A549 (cell line): ENCODE measurements at regions not wholly inside any gene's neighbourhood (a gene's known extent, or its start where the extent isn't known, plus 50 kb on each side); places are given as distances from the start of the nearest gene placed in this dataset.

Experiments used
- ATAC-seq, 2 experiments: fragments of 200-7000 bp in 1 of 2; fragments of >200 bp in 1 of 2; cut with Nextera tagmentation in 1 of 2; cut with Tn5 transposase in 1 of 2; 3 replicates each; pipeline versions ENCODE4 v1.8.0 to v1.9.1; 2018 to 2020; ENCODE audit warnings: mild to moderate bottlenecking in 1 of 2, moderate library complexity in 1 of 2
- CTCF ChIA-PET: fragments of 300-600 bp; sonication (Branson Sonifier 250); formaldehyde crosslinking; extraction: SDS; loops from one replicate; lab custom pipeline; 2021; ENCODE audit warnings: antibody characterized with exemption, inconsistent platforms; lab: Yijun Ruan, JAX
- POLR2A ChIA-PET: fragments of 350-600 bp; formaldehyde crosslinking; extraction: SDS; loops from one replicate; lab custom pipeline; 2021; ENCODE audit warnings: antibody characterized with exemption, inconsistent platforms; lab: Yijun Ruan, JAX
- DNase-seq, 2 experiments: peaks; one replicate each; pipeline versions ENCODE4 v3.0.0 to v3.0.0-alpha.2; 2011 to 2016; ENCODE audit warnings: low read depth in 1 of 2, low spot score in 1 of 2
- FAIRE-seq: peaks from 2 replicates; lab custom pipeline; 2011; peaks lifted over from hg19 to GRCh38; lab: Jason Lieb, UNC
- H3K27ac ChIP-seq, 2 experiments: fragments of >200 bp; sonication (Bioruptor Twin); formaldehyde crosslinking; 3 replicates each; pipeline ENCODE4 v1.5.1; 2016 to 2017
- H3K4me1 ChIP-seq: fragments of >200 bp; sonication (Bioruptor Twin); formaldehyde crosslinking; 3 replicates; pipeline ENCODE4 v1.6.1; 2016
- H3K4me2 ChIP-seq: fragments of >200 bp; sonication (Bioruptor Twin); formaldehyde crosslinking; 3 replicates; pipeline ENCODE4 v1.6.1; 2016
- H3K4me3 ChIP-seq: fragments of >200 bp; sonication (Bioruptor Twin); formaldehyde crosslinking; 3 replicates; pipeline ENCODE4 v1.5.1; 2016
- H3K9me3 ChIP-seq: fragments of >200 bp; sonication (Bioruptor Twin); formaldehyde crosslinking; 3 replicates; pipeline ENCODE4 v1.6.1; 2016
- CEBPB ChIP-seq, 2 experiments: fragments of >200 bp in 1 of 2; sonication (Bioruptor Twin) in 1 of 2; formaldehyde crosslinking in 1 of 2; IDR thresholded peaks; 2 replicates each; pipeline ENCODE4 v1.6.1; 2012 to 2016
- CHD4 ChIP-seq: fragments of 200-600 bp; sonication (generic); IDR thresholded peaks from 2 replicates; pipeline ENCODE4 v1.6.1; 2016; ENCODE audit warnings: antibody characterized with exemption, mild to moderate bottlenecking, borderline replicate concordance
- EHF ChIP-seq: fragments of 250-450 bp; sonication (Bioruptor Pico); IDR thresholded peaks from 2 replicates; pipeline ENCODE4 v1.5.0; 2020; ENCODE audit warnings: mild to moderate bottlenecking
- EP300 ChIP-seq, 2 experiments: fragments of >200 bp; sonication (Bioruptor Twin); formaldehyde crosslinking; IDR thresholded peaks; 2 replicates in 1 of 2; 3 replicates in 1 of 2; pipeline ENCODE4 v1.6.1; 2016 to 2017
- FOSB ChIP-seq: fragments of 250-450 bp; sonication (Bioruptor Pico); IDR thresholded peaks from 2 replicates; pipeline ENCODE4 v1.5.0; 2020; ENCODE audit warnings: mild to moderate bottlenecking, moderate library complexity
- FOSL2 ChIP-seq, 2 experiments: fragments of 450-650 bp in 1 of 2; fragments of >200 bp in 1 of 2; sonication (Bioruptor Twin) in 1 of 2; formaldehyde crosslinking; IDR thresholded peaks; 2 replicates each; pipeline versions ENCODE4 v1.5.0 to v1.6.1; 2016 to 2020; ENCODE audit warnings: mild to moderate bottlenecking in 1 of 2, moderate library complexity in 1 of 2
- HEYL ChIP-seq: fragments of 250-450 bp; sonication (Bioruptor Pico); IDR thresholded peaks from 2 replicates; pipeline ENCODE4 v1.8.0; 2021; ENCODE audit warnings: mild to moderate bottlenecking, moderate library complexity
- HOXA7 ChIP-seq: fragments of 250-450 bp; sonication (Bioruptor Pico); IDR thresholded peaks from 2 replicates; pipeline ENCODE4 v1.5.0; 2020; ENCODE audit warnings: mild to moderate bottlenecking, moderate library complexity
- JUNB ChIP-seq: fragments of >200 bp; sonication (Bioruptor Twin); formaldehyde crosslinking; IDR thresholded peaks from 2 replicates; pipeline ENCODE4 v1.6.1; 2016
- MAZ ChIP-seq: fragments of 150-350 bp; IDR thresholded peaks from 2 replicates; pipeline ENCODE4 v1.6.1; 2014; ENCODE audit warnings: antibody characterized with exemption, low read depth, low read length, borderline replicate concordance
- NFE2L2 ChIP-seq: fragments of 150-350 bp; conservative IDR thresholded peaks from 2 replicates; pipeline ENCODE4 v1.6.1; 2014; ENCODE audit warnings: low read length
- NR3C1 ChIP-seq: fragments of >200 bp; sonication (Bioruptor Twin); formaldehyde crosslinking; IDR thresholded peaks from 3 replicates; pipeline ENCODE4 v1.6.1; 2017
- POLR2AphosphoS2 ChIP-seq: conservative IDR thresholded peaks from 2 replicates; pipeline ENCODE4 v1.6.1; 2012; ENCODE audit warnings: low read length, improper control_type of control experiment, inconsistent platforms
- RARB ChIP-seq: fragments of 250-450 bp; sonication (Bioruptor Pico); IDR thresholded peaks from 2 replicates; pipeline ENCODE4 v1.8.0; 2021; ENCODE audit warnings: mild to moderate bottlenecking, moderate library complexity
- SREBF2 ChIP-seq: fragments of 450-650 bp; IDR thresholded peaks from 2 replicates; pipeline ENCODE4 v1.6.1; 2014; ENCODE audit warnings: mild to moderate bottlenecking, moderate library complexity
- ZC3H11A ChIP-seq: fragments of 450-650 bp; IDR thresholded peaks from 2 replicates; pipeline ENCODE4 v1.6.1; 2014; ENCODE audit warnings: antibody characterized with exemption, mild to moderate bottlenecking
- WGBS: methylation state at CpG from one replicate; pipeline ENCODE4 v1.1.6; 2017; ENCODE audit errors: missing lambda C conversion rate; 5-methylcytosine and 5-hydroxymethylcytosine counted together
- TF ChIP-seq, protein P1 (sequence below): IDR thresholded peaks from 2 replicates; pipeline ENCODE4 v1.6.1; 2012
- TF ChIP-seq, protein P2 (sequence below): fragments of >200 bp; sonication (Bioruptor Twin); formaldehyde crosslinking; IDR thresholded peaks from 3 replicates; pipeline ENCODE4 v1.6.1; 2016
- TF ChIP-seq, protein P3 (sequence below): fragments of 200-600 bp; sonication (generic); IDR thresholded peaks from 2 replicates; pipeline ENCODE4 v1.6.1; 2016; ENCODE audit warnings: antibody characterized with exemption, mild to moderate bottlenecking, moderate library complexity
- TF ChIP-seq, protein P4 (sequence below): IDR thresholded peaks from 2 replicates; pipeline ENCODE4 v1.6.1; 2012; ENCODE audit warnings: low read depth, borderline replicate concordance

DNA sequence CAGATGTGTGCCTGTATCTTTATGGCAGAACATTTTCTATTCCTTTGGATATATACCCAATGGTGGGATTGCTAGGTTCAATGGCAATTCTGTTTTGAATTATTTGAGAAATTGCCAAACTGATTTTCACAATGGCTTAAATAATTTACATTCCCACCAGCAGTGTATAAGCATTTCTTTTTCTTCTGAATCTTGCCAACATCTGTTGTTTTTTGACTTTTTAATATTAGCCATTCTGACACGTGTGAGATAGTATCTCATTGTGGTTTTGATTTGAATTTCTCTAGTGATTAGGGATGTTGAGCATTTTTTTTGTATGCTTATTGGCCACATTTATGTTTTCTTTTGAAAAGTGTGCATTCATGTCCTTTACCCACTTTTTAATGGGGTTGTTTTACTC lies 864.3 kb upstream of the ADAMTS5 start:
- TF ChIP-seq EP300 (IDR thresholded peaks at IDR 0.05) (no peak), RARB (CRISPR knock-in tag) (no peak), POLR2AphosphoS2 (no peak), FOSL2 (IDR thresholded peaks at IDR 0.05) (no peak), FOSL2 (CRISPR knock-in tag; IDR thresholded peaks at IDR 0.05) (no peak), ZC3H11A (no peak), NR3C1 (no peak), SREBF2 (no peak), CEBPB (IDR thresholded peaks at IDR 0.05) (no peak), MAZ (no peak), CHD4 (no peak), FOSB (CRISPR knock-in tag) (no peak), NFE2L2 (no peak)
- TF ChIP-seq, protein P1, sequence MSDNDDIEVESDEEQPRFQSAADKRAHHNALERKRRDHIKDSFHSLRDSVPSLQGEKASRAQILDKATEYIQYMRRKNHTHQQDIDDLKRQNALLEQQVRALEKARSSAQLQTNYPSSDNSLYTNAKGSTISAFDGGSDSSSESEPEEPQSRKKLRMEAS = no peak
- TF ChIP-seq, protein P2, sequence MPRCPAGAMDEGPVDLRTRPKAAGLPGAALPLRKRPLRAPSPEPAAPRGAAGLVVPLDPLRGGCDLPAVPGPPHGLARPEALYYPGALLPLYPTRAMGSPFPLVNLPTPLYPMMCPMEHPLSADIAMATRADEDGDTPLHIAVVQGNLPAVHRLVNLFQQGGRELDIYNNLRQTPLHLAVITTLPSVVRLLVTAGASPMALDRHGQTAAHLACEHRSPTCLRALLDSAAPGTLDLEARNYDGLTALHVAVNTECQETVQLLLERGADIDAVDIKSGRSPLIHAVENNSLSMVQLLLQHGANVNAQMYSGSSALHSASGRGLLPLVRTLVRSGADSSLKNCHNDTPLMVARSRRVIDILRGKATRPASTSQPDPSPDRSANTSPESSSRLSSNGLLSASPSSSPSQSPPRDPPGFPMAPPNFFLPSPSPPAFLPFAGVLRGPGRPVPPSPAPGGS = no peak
- DNase-seq (no peak), ATAC-seq (no peak), FAIRE-seq (no peak)
- Histone ChIP-seq H3K4me3 (no peak overlapping the region), H3K4me2 (no peak overlapping the region), H3K9me3 (no peaks in the 10 kb centered on the region), H3K27ac (no peak overlapping the region), H3K4me1 (no peaks in the 10 kb centered on the region)
- CTCF ChIA-PET = no interaction called here
- WGBS = 0% methylated on average over 1 of the region's 1 CpG
- POLR2A ChIA-PET = no interaction called here

DNA sequence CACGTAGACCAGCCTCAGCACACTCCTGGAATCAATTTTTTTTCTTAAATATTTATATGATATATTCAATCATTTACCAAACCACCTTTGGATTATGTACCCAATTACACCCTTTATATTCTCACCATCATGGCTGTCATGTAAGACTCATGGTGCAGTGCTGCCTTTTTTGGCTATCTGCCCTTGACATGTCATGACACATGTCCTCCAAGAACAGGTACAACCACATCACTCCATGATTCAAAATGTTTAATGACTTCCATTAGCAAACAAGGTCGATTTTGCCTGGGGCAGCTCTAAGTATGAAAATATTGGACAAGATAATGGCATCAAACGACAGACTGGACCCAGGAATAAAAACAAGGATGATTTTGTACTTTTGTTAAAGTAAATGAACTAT lies 861.1 kb upstream of the ADAMTS5 start:
- WGBS = 4% methylated on average over 3 of the region's 3 CpGs
- no peak for DNase-seq
- no peak for TF ChIP-seq EHF (CRISPR knock-in tag)
- TF ChIP-seq, protein P3, sequence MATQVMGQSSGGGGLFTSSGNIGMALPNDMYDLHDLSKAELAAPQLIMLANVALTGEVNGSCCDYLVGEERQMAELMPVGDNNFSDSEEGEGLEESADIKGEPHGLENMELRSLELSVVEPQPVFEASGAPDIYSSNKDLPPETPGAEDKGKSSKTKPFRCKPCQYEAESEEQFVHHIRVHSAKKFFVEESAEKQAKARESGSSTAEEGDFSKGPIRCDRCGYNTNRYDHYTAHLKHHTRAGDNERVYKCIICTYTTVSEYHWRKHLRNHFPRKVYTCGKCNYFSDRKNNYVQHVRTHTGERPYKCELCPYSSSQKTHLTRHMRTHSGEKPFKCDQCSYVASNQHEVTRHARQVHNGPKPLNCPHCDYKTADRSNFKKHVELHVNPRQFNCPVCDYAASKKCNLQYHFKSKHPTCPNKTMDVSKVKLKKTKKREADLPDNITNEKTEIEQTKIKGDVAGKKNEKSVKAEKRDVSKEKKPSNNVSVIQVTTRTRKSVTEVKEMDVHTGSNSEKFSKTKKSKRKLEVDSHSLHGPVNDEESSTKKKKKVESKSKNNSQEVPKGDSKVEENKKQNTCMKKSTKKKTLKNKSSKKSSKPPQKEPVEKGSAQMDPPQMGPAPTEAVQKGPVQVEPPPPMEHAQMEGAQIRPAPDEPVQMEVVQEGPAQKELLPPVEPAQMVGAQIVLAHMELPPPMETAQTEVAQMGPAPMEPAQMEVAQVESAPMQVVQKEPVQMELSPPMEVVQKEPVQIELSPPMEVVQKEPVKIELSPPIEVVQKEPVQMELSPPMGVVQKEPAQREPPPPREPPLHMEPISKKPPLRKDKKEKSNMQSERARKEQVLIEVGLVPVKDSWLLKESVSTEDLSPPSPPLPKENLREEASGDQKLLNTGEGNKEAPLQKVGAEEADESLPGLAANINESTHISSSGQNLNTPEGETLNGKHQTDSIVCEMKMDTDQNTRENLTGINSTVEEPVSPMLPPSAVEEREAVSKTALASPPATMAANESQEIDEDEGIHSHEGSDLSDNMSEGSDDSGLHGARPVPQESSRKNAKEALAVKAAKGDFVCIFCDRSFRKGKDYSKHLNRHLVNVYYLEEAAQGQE = no peak
- TF ChIP-seq HEYL (CRISPR knock-in tag) = no peak
- TF ChIP-seq, protein P4, sequence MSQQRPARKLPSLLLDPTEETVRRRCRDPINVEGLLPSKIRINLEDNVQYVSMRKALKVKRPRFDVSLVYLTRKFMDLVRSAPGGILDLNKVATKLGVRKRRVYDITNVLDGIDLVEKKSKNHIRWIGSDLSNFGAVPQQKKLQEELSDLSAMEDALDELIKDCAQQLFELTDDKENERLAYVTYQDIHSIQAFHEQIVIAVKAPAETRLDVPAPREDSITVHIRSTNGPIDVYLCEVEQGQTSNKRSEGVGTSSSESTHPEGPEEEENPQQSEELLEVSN = no peak
- TF ChIP-seq POLR2AphosphoS2 = no peak
- TF ChIP-seq JUNB = no peak
- TF ChIP-seq, protein P1 = no peak
- TF ChIP-seq, all 56 proteins: peak for 0
- Histone ChIP-seq H3K9me3 (no peaks in the 10 kb centered on the region), H3K4me1 (no peaks in the 10 kb centered on the region), H3K4me3 (no peak overlapping the region), H3K27ac (no peak overlapping the region), H3K4me2 (no peak overlapping the region)
- ChIA-PET CTCF (no interaction called here), POLR2A (no interaction called here)
- ATAC-seq = no peak
- FAIRE-seq = no peak

DNA sequence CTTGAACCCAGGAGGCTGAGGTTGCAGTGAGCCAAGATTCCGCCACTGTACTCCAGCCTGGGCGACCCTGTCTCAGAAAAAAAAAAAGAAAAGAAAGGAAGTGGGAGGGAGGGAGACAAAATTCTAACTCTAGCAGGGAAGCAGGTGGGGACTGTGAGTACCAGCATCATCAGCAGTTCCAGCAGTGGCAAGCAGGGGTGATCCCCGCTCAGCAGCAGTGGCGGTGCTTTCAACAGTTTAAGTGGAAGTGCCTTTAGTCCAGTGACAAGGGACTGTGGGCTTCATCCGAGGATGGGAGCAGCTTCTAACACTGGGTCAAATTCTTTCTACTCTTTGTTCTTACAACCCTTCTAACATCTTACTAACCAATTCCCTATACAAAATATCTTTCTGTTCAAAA lies 858.1 kb upstream of the ADAMTS5 start:
- H3K9me3 ChIP-seq = no peaks in the 10 kb centered on the region
- DNase-seq (no peak), FAIRE-seq (no peak), ATAC-seq (no peak)
- CTCF ChIA-PET = no interaction called here
- no peak overlapping the region for H3K4me2 ChIP-seq
- 4% methylated on average over 5 of the region's 5 CpGs for WGBS
- TF ChIP-seq HOXA7 (CRISPR knock-in tag) = no peak
- TF ChIP-seq, protein P2 = no peak
- no peaks in the 10 kb centered on the region for H3K4me1 ChIP-seq
- no peak overlapping the region for H3K4me3 ChIP-seq
- POLR2A ChIA-PET = no interaction called here
- H3K27ac ChIP-seq = no peak overlapping the region
